Tibial nerve (tissue), 4 donors: ENCODE measurements at regions not wholly inside any gene's neighbourhood (a gene's known extent, or its start where the extent isn't known, plus 50 kb on each side); places are given as distances from the start of the nearest gene placed in this dataset.

Experiments
- CTCF ChIP-seq, 5 experiments: fragments of 200-600 bp in 3 of 5; fragments of 450-650 bp in 2 of 5; sonication (generic) in 3 of 5; IDR thresholded peaks; one replicate each; pipeline ENCODE4 v1.5.1; 2016 to 2019; ENCODE audit warnings: antibody characterized with exemption in 5 of 5, mild to moderate bottlenecking in 3 of 5, moderate library complexity in 2 of 5
- EP300 ChIP-seq, 2 donors: sonication (generic); formaldehyde crosslinking; IDR thresholded peaks; one replicate each; pipeline ENCODE4 v1.6.1; 2017; ENCODE audit warnings: antibody characterized with exemption in 2 of 2, mild to moderate bottlenecking in 1 of 2
- POLR2A ChIP-seq, 2 donors: fragments of 450-650 bp; IDR thresholded peaks; one replicate each; pipeline ENCODE4 v1.6.1; 2017; ENCODE audit warnings: antibody characterized with exemption in 2 of 2, mild to moderate bottlenecking in 2 of 2, moderate library complexity in 2 of 2

- no peak for TF ChIP-seq CTCF (IDR thresholded peaks at IDR 0.05)
- TF ChIP-seq POLR2A (IDR thresholded peaks at IDR 0.05) = no peak
- TF ChIP-seq EP300 (IDR thresholded peaks at IDR 0.05) = no peak
These were observed 252.1 kb downstream of the CDCA7 start for GRCh38 chr2:173606619-173607248.
